HL-60/S4 treated with phorbol 12-myristate 13-acetate at 8.2 ng/mL for 4 days and 3 days (cell line): ENCODE measurements at regions not wholly inside any gene's neighbourhood (a gene's known extent, or its start where the extent isn't known, plus 50 kb on each side); places are given as distances from the start of the nearest gene placed in this dataset.

ENCODE experiments used
- in situ Hi-C: fragments of 300-500 bp; cut with MboI; formaldehyde crosslinking; loops from 2 replicates; pipeline ENCODE4 v1.15.0; 2022; ENCODE audit warnings: low sequenced_read_pairs

DNA sequence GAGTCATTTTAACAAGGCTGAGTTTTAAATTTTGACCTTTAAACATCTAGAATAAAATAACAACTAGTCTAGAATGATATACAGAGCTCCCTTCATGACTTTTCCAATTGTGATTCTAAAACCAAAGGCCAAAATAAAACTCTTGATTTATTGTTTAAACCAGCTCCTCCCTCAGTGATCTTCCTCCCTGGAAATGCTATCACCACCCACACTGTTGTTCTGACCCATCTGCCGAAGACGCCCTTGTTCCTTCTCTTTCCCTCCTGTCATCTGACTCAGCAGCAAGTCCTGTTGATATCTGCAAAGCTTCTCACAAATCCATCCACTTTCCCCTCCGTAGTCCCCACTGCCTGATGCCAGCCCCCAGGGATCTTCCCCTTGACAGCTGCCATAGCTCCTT is 231.6 kb upstream of the DYNLRB2 start:
- in situ Hi-C loops, result no loop called here

DNA sequence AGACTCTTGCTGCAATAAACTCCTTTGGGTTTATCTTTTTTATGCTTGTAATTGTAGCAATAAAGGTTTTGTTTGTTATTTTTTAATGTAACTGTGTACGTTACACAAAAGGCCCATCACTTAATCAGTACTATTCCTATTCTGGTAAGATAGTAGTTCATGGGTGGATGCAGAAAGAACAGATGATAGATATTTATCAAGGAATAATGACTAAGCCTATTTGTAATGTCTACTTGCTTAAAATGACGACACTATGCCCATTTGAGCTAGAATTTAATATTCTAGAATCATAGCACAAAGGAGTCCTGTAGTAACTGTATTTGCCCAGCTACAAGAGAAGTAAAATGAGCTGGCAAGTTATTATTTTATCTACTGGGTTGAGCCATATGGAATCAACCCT is 235.4 kb upstream of the DYNLRB2 start:
- in situ Hi-C loops, result no loop called here

DNA sequence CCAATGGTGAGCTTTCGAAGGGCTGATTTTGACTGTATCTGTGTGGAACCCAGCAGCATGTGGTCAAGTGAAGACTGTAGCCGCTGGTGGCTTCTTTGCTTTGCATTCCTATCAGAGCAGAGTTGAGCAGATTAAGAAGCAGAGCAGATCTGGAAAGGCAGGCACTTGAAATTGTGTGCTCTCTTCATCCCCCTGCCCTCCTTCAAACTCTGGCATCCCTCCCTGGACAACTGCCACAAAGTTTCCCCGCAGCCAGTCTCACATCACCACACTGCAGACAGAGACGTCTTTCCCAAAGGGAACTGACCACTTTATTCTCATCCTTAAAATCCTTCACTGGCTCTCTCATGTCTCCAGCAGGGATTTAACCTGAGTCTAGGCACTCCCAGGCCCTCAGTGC is 237.1 kb upstream of the DYNLRB2 start:
- in situ Hi-C loops, result no loop called here

- in situ Hi-C loops, result no loop called here
Observed at GRCh38 chr16:80300876-80301275, 239.9 kb upstream of the DYNLRB2 start.

DNA sequence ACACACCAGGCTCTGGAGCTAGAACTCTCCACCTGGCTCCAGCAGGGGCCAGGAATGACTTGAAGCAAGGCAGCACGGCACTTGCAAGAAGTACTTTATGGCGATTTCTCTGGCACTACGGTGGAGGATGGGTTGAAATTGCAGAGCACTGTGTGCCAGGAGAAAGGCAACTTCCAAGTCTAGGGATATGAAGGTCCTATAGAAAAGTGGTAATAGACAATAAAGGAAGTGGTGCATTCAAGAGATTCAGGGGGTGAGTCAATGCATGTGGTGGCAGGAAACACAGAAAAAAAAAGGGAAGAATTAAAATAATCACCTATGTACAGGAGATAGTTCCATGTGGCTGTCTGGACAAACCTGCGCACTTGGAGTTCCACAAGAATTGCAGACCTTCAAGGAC is 240.3 kb upstream of the DYNLRB2 start:
- in situ Hi-C loops, result no loop called here

DNA sequence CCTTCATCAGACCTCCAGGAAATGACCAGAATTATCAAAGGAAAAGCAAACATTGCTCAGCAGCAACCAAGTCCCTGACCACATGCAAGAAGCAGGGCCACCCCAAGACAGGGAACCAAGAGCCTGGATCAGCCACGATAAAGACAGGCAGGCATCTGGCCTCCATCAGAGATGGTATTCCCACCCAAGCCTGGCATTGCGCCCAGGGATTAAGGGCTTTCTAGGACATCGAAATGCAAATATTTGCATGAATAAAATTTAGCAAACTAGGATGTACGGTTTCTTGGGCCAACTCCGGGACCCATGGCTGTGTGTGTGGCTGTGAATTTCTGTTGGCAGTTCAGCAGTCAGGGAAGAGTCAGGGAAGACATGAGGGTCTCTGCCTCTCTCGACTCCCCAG is 241.4 kb upstream of the DYNLRB2 start:
- in situ Hi-C loops, result no loop called here

GRCh38 chr16:80298676-80299075 is 242.1 kb upstream of the DYNLRB2 start:
- in situ Hi-C loops, result no loop called here

- in situ Hi-C loops, result no loop called here
Observed at GRCh38 chr16:80296034-80296433, 244.8 kb upstream of the DYNLRB2 start.

DNA sequence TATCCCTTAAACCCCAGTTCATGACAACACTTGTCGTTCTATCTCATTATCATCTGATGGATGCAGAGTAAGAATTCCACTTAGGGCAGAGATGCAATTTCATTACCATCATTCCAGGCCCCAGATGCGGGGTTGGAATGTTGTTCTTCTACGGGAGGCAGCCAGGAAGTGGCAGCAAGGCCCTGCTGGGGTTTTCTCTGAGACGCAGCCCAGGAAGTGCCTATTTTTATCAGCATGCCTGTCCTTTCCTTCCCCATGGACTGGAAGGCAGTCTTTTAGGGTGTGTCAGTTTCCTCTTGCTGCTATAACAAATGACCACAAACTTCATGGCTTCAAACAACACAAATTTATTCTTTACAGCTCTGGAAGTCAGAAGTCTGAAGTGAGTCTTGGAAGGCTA is 246.6 kb upstream of the DYNLRB2 start:
- in situ Hi-C loops, result no loop called here

- in situ Hi-C loops, result no loop called here
Observed at GRCh38 chr16:80288616-80289015, 252.2 kb upstream of the DYNLRB2 start.

- in situ Hi-C loops, result no loop called here
Observed at GRCh38 chr16:80287674-80288073, 253.1 kb upstream of the DYNLRB2 start.

GRCh38 chr16:80285104-80285503 is 255.7 kb upstream of the DYNLRB2 start:
- in situ Hi-C loops, result no loop called here

- in situ Hi-C loops, result no loop called here
Observed at GRCh38 chr16:80283466-80284392, 257.1 kb upstream of the DYNLRB2 start.

- in situ Hi-C loops, result no loop called here
Observed at GRCh38 chr16:80280557-80280956, 260.2 kb upstream of the DYNLRB2 start.

- in situ Hi-C loops, result no loop called here
Observed at GRCh38 chr16:80279656-80280055, 261.1 kb upstream of the DYNLRB2 start.

DNA sequence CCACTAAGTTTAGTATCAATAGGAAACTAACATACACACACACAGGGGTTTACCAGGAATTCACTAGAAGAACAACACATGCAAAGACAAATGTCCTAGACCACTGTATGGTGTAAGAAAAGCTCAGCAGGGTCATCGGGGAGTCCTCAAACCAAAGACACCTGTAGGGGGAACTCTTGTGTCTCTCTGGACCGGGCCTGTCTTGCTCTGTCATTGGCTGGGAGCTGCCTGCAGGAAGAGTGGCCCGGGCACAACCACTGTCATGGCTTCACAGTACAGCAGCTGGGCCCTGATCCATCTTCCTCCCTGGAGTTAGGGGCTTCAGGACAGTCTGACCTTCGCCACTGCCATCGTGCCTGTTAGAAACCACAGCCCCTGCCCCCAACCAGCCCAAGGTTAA is 263.6 kb upstream of the DYNLRB2 start:
- in situ Hi-C loops, result no loop called here

DNA sequence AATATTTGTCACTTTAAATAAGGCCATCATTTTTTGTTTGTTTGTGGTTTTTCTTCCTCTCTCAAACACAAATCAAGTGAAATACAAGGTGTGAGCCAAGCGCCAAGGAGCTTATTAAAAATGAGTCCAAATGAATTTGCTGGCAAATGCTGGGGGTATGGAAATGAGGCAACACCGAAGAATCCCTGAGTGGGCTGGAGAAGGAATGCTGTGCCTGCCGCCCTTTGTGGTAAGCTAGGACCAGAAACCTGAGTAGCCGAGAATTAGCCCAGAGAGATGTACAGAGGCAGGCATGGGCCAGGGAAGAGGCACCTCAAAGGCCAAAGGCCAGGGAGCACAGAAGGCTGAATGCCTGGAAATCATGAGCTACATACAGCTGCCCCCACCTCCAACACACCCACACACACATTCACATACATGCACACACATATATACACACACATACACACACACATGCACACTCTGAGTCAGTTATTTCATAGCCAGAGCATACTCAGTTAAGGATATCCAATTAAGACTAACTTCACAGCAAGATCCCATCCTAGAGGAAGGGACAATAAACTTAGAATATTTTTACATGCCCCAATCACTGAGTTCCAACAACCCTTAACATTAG is 266.1 kb upstream of the DYNLRB2 start:
- in situ Hi-C loops, result no loop called here

DNA sequence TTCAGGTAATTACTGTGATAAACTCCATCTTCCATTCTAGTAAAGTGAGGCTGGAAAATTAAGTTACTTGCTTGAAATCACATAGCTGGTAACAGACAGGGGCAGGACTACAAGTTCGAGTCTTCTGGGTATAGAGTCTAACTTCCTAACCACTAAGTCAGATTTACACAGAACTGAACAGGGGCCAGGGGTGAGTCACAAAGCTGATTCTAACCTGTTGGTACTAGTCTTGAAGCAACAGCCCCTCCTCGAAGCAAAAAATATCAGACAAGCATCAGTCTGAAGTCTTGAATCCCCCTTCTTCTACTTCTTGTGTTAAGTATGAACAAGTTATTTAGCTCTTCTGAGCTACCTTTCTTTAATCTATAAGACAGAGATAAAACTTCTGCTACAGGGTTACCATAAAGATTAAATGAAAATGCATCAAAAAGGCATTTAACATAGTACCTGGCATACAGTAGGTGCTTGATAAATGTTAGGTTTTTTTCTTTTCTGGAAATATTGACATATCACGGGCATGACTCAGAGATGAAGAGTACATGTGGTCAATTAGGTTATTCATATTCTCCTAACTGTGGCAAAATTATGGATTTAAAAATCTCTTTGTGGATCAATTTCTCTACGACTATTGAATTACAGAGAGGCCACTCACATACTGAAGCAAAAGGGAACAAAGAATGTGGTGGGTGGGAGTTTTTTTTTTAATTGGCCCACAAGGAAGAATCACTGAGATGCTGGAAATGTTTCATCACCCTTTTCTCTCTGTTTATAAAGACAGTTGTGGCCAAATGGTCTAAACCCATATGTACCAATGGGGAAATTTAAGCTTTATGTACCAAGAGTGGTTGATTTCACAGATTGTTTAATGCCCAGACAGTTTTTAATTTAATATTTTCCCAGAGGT is 266.9 kb upstream of the DYNLRB2 start:
- in situ Hi-C loops, result no loop called here

DNA sequence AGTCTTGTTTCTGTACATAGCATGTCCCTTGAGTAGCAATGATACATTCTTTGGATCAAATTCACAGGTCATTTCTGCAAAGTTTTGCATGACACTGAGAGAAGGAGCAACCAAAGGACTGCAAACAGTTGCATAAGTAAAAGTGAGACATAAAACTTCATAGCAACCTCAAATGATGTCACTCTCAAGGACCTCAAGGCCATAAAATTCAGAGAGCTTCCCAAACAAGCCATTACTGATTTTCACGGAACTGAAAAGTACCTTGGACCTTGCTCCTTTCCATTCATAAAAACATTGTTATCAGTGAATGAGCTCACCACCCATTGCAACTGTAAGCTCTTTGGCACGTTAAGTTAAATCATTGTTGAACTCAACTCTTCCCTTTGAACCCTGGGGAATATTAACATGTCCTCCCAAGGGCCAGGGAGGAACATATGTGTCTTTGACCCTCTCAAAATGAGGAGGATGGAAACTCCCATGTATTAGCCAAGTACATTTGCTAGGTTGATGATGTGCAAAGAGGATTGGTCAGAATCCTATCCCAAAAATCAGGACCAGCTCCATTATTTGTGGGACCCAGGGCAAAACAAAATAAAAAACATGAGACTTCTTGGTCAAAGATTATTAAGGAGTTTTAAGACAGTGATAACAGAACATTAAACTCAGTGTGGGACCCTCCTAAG is 275.0 kb upstream of the DYNLRB2 start:
- in situ Hi-C loops, result no loop called here

DNA sequence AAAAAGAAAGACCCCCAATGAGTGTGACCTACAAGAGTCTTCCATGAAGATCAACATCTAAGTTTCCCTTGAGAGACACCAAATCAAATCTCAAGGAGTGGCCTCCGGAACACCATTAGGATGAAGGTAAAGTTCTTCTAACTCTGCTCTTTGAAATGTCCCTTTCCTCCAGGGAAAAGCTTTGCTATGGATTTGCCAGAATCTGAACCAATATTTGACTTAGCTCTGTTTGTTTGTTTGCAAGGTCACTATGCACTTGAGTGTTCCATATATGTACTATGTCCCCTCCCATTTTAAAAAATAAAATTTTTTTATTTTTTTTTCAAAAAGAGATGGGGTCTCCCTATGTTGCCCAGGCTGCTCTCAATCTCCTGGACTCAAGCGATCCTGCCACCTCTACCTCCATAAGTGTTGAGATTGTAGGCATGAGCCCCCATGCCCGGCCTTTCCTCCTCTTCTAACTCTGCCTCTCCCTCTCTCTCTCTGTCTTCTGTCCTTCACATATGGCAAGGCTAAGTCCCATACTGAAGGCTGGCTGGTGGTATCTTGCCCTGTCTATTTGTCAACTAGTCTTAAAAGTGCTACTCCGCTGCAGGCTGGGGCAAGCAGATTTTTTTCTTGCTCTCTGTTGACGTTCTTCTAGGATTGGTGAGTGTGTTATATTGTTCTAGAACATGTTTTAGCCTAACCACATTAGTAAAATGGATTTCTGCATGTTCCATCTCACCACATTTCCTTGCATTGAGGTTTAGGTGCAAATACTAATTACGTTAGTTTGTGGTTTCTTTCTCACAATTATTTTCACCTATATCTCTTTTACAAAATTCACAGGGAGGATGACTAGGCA is 276.7 kb upstream of the DYNLRB2 start:
- in situ Hi-C loops, result no loop called here
